GM12864 (cell line): ENCODE measurements at regions not wholly inside any gene's neighbourhood (a gene's known extent, or its start where the extent isn't known, plus 50 kb on each side); places are given as distances from the start of the nearest gene placed in this dataset.

Experiments
- DNase-seq: peaks from one replicate; pipeline ENCODE4 v3.0.0-alpha.2; 2011; ENCODE audit warnings: low read depth
- H3K4me3 ChIP-seq: 2 replicates; pipeline ENCODE4 v1.5.1; 2011; ENCODE audit warnings: mild to moderate bottlenecking, low read depth, low read length, control low read depth
- TF ChIP-seq, protein P1 (sequence below): IDR thresholded peaks from 2 replicates; pipeline ENCODE4 v1.5.1; 2011; ENCODE audit warnings: low read depth, mild to moderate bottlenecking, moderate library complexity, low read length, control low read depth, inconsistent platforms; ENCODE audit errors: missing control alignments

DNA sequence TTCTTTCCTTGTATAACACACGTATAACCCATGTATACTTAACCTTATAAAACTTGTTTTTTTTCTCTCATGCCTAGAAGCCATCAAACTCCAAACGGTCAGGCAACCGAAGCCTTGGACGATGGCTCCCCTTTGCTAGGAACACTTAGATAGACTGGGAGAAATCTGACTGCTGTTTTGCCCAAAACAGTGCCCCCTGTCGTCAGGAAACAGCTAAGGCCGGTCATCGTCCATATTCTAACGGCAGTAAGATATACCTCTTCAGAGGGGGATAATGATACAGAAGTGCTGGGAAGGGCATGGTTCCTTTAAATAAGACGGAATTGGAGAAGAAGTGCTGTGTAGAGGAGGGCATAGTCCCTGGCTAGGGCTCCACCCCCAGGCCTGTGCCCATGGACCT lies 130.5 kb downstream of the SLC41A2 start:
- TF ChIP-seq, protein P1, sequence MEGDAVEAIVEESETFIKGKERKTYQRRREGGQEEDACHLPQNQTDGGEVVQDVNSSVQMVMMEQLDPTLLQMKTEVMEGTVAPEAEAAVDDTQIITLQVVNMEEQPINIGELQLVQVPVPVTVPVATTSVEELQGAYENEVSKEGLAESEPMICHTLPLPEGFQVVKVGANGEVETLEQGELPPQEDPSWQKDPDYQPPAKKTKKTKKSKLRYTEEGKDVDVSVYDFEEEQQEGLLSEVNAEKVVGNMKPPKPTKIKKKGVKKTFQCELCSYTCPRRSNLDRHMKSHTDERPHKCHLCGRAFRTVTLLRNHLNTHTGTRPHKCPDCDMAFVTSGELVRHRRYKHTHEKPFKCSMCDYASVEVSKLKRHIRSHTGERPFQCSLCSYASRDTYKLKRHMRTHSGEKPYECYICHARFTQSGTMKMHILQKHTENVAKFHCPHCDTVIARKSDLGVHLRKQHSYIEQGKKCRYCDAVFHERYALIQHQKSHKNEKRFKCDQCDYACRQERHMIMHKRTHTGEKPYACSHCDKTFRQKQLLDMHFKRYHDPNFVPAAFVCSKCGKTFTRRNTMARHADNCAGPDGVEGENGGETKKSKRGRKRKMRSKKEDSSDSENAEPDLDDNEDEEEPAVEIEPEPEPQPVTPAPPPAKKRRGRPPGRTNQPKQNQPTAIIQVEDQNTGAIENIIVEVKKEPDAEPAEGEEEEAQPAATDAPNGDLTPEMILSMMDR: peak; percentile 47
- H3K4me3 ChIP-seq: no peak overlapping the region
- no peak for DNase-seq

DNA sequence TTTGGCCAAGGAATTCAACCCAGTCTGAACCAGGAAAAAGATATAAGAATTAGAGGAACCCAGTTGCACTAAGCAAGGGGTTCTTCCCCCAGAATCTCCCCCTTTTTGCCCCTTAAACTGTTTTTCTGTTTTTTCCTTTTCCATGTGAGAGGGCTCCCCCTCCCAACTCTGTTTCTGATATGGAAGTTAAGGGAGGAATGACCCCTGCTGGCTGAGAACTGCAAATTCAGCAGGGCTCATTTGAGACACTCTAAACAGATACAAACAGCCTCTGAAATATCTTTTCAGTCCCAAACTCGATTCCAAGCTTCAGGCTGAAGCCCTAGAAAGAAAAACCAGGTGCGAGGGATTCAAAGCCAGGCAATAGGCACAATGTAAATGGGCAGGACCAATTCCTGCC lies 132.7 kb downstream of the SLC41A2 start:
- H3K4me3 ChIP-seq: no peak overlapping the region
- TF ChIP-seq, protein P1: peak; percentile 12
- DNase-seq: no peak

DNA sequence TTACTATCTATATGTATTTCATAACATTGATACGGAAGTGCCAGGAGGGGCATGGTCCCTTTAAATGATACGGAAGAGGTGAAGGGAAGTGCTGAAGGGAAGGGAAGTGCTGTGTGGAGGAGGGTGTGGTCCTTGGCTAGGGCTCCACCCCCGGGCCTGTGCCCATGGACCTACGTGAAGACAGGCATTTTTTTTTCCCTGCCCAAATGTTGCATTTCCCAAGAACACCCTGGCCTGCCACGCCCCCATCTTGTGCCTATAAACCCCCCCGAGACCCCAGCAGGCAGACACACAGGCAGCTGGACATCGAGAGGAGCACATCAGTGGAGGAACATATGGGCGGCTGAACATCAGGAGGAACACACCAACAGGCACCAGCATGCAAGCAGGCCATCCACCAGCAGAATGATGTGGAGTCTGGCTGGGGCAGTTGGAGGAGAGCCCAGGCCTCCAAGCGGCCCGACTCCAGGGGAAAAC lies 134.1 kb downstream of the SLC41A2 start:
- DNase-seq: no peak
- TF ChIP-seq, protein P1: no peak

DNA sequence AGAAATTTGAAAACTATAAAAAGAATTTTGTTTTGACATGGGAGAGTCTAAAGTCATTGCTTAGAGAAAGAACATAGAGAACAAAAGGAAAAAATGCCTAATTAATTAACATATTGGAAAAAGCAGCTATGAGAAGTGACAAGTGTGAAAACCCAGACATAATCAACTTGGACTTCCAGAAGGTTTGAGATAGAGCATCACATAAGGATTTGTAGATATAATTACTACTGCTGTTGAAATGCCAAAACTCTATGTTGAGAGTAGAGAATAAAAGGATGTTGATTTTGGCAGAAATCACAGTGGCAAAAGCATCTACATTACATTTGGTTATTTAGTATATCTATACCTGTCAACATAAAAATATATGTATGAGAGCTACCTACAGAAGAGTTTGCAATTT lies 135.1 kb downstream of the SLC41A2 start:
- no peak overlapping the region for H3K4me3 ChIP-seq
- TF ChIP-seq, protein P1: no peak
- DNase-seq: no peak

More for the DNA sequence above, 134.1 kb downstream of the SLC41A2 start:
- no peak overlapping the region for H3K4me3 ChIP-seq

DNA sequence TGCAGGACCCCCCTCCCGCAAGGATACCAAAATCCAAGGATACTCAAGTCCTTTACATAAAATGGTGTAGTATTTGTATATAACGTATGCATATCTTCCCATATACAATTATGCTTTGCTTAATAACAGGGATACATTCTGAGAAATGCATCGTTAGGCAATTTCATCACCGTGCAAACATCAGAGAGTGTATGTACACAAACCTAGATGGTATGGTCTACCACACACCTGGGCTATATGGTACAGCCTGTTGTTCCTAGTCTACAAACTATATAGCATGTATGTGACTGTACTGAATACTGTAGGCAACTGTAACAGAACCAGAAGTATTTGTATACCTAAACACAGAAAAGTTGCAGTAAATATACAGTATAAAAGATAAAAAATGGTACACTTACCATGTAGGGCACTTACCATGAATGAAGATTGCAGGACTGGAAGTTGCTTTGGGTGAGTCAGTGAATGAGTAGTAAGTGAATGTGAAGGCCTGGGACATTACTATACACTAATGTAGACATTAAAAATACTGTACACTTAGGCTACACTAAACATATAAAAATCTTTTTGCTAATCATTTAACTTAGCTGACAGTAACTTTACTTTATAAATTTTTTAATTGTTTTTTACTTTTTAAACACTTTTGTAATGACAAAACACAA lies 141.1 kb downstream of the SLC41A2 start:
- no peak for DNase-seq
- TF ChIP-seq, protein P1: no peak

DNA sequence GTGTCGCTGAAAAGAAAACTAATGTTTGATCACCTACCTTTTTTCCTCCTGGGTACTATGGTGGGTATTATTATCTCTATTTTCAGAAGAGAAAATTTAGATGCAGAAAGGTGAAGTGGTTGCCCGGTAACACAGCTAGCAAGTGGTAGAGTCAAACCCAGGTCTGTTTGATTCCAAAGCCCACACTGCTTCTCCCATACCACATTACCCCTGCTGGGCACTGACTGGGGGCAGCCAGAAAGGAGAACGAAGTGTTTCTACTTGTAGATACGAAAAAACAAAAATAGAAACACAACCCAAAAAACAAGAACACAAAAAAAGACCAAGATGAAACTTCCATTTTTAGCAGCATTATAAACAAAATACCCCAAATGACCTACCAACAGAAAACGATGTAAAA lies 142.2 kb downstream of the SLC41A2 start:
- TF ChIP-seq, protein P1: no peak
- no peak for DNase-seq
- H3K4me3 ChIP-seq: no peak overlapping the region

More for the DNA sequence above, 141.1 kb downstream of the SLC41A2 start:
- H3K4me3 ChIP-seq: no peak overlapping the region

DNA sequence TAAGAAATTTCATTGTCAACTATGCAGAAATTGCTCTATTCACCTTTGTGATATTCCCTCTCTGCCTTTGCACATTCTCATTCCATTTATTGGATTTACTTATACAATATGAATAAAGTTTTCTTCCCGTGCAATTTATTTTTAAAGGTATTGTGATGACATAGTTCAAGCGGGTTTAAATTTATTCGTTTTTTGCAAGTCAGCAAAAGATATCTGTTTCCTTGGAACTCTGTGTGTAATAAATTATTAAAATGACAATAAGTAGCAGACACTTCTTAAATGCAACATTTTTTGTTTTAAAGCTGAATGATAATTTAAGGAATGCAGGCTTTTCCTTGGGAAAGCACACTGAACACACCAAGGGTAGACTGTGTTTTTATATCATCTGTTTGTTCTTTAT lies 143.1 kb downstream of the SLC41A2 start:
- no peak for DNase-seq
- no peak overlapping the region for H3K4me3 ChIP-seq
- TF ChIP-seq, protein P1: no peak
